HG02571 (cell line): ENCODE measurements at regions not wholly inside any gene's neighbourhood (a gene's known extent, or its start where the extent isn't known, plus 50 kb on each side); places are given as distances from the start of the nearest gene placed in this dataset.

Experiments used
- ATAC-seq: cut with Tn5 transposase; IDR thresholded peaks from one replicate; pipeline ENCODE4 v1.9.1; 2021; ENCODE audit warnings: mild to moderate bottlenecking, moderate library complexity; ENCODE audit not compliant: unreplicated experiment

DNA sequence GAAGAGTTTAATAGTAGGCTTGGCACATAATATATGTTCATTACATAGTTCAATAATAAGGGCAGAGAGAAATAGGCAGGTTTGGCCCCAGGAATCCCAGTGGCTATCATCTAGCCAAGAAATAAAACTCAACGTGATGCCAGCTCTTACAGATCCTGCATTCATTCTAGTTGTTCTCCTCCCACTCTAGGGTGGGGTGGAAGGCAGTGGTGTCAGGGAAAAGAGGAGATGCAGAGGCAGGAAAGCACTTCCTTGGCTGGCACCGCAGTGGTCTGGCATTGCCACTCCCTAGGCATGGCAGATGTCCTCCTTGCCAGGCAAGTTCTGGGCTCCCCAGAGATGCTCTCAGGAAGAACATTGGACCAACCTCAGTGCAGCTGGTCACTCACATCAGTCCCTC, 383.6 kb downstream of the GRIN2B start:
- ATAC-seq = no peak

- no peak for ATAC-seq
Observed at GRCh38 chr12:13597166-13597565, 384.2 kb downstream of the GRIN2B start.

DNA sequence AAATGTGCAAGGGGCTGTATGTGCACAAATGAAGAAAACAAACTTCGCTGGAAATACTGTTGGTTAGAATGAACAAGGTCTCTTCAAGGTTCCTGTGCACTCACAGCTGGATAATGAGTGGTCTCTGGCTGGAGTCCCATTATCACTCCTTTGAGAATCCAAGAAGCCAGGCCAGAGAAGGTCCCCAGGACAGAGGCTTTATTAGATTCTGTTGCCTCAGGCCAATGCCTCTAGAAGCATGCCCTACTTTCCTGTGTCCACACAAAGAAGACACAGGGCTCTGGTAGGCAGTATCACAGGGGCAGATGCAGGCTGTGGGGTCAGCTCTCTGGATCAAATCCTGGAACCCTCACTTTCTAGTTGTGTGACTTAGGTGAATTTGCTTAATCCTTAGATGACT, 384.7 kb downstream of the GRIN2B start:
- ATAC-seq = no peak

DNA sequence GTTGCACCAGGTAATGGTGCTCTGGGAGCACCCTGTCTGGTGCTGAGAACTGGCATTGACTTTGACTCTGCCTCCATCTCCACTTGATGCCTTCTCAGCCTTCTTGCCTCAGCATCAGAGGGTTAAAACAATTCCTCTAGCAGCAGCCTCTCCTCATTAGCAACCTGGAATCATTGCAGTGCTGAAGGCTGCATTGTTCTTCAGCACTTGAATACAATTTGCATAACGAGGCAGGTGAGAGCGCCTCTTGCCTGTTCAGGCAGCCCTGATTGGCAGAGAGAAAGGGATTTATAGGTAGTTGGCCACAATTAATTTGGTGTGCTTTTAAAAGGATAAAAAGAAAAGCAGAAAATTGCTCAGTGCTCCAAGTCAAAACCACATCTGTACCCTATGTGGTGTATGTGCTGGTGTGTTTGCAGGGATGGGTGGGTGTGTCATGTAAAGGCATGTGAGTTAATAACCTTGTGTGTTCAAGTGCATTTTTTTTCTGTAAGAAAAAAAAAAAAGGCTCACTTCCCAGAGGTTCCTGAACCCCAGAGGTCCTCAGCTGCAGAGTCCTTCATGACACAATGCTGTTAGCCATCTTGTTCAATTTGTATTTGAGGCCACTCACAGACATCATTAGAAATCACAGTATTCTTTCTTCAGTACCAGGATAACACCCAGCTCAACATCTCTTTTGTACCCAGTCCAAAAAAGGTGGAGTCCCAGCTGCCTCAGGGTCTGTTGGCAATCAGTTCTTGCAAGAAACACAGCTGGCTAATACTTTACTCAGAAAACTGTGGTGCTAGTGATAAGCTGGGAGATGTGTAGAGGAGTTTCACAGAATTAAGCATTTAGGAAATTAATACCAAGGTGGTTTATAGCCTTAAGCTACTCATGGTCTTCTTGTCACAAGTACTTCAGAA, 385.6 kb downstream of the GRIN2B start:
- no peak for ATAC-seq

DNA sequence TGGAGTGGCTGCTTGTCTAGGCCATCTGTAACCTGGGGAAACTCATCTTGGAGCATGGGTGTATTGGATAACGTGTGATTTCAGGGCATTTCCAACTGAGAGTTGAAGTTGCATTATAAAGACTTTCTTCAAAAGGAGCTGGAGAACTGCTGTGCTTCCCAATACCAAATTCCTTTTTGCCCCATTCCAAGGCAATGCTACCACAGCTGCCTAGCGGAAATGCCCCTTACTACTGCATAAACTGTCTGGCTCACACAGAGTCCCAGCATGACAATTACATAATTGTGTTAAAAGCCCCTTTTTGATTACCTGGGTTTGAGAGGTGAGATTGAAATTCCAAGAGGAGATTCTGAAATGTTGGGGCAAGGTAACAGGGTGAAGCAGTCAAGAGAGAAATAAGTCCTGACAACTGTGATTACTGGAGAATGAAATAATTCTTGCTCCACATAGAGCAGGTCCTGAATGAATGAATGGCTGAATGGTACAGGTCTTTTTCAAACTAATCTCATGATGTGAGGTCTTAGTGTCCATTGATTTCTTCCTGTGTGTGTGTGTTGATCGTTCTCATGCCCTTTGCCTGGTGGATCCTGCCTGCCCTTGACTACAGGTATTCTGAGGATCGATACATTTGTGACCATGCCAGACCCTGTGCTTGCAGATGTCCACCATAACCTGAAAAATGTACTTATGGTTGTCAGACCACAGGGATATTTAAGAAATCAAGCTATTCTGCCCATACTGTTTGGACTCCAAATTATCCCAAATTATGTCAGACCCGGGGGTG, 386.5 kb downstream of the GRIN2B start:
- ATAC-seq = no peak

DNA sequence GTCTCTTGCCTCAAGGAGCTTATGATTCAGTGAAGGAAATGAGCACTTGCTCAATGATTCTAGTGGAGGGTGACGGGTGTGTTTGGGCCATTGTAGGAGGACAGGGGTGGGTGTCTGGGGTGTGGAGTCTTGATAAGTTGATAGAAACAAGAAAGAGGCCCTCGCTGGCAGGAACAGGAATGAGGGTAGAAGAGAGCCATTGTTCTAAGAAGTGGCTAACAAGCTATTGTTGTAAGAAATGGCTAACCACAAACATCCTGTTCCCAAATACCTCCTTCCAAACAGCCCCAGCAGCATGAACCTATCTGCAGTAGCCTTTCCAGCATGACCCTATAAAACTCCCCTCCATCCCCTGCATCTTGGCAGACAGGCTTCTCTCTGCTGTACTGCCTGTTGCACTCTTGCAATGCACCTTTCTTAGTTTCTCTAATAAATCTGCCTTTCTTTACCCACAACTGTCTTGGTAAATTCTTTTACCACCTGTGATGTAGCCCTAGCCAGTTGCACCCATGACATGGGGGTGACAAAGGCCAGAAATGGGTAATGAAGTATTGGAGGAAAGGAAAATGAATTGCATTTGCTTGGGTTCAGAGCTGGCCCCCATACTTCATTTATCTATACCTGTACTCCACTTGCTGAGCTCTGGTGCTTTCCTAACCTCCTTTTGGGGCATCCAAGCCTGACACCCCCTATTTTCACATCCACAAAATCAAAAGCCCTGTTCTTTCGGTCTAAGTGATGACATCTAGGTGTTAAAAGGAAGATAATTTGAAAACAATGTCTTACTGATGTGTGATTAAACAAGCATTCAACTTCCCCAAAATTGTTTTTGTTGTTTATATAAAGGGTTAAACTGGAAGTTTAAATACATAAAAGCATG, 389.1 kb downstream of the GRIN2B start:
- ATAC-seq = no peak

- no peak for ATAC-seq
Observed at GRCh38 chr12:13591488-13591887, 389.9 kb downstream of the GRIN2B start.

- no peak for ATAC-seq
Observed at GRCh38 chr12:13591059-13591458, 390.3 kb downstream of the GRIN2B start.

- no peak for ATAC-seq
Observed at GRCh38 chr12:13588574-13588973, 392.0 kb downstream of the EMP1 start.

DNA sequence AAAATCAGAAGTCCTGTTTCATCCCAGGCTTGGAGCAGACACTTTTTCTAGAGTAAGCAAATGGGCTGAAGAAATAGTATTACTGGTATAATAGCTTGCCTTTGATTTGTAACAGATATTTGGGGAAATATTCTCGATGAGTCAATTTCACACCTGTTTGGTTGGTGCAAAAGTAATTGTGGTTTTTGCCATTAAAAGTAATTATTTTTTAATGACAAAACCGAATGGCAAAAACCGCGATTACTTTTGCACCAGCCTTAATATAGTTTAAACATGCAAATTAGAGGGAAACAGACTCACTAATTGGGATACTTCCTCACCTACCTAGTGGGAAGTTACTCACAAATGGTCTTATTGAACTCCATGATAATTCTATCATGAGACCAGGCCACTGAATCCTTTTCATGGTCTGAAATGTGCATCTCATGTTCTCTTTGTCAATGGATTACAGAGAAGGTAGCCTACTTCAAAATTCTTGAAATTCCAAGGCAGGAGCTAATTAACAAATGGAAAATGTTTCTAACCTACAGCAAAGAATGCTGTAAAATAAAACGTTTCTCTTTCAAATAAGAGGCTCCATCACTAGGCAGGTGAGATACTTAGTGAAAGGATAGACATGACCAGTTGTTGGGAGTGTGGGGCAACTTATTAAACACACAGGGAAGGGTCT, 391.3 kb downstream of the EMP1 start:
- ATAC-seq = no peak

- ATAC-seq = no peak
Observed at GRCh38 chr12:13586361-13586760, 389.8 kb downstream of the EMP1 start.

- no peak for ATAC-seq
Observed at GRCh38 chr12:13584541-13584940, 388.0 kb downstream of the EMP1 start.

- ATAC-seq = no peak
Observed at GRCh38 chr12:13583630-13584029, 387.1 kb downstream of the EMP1 start.

DNA sequence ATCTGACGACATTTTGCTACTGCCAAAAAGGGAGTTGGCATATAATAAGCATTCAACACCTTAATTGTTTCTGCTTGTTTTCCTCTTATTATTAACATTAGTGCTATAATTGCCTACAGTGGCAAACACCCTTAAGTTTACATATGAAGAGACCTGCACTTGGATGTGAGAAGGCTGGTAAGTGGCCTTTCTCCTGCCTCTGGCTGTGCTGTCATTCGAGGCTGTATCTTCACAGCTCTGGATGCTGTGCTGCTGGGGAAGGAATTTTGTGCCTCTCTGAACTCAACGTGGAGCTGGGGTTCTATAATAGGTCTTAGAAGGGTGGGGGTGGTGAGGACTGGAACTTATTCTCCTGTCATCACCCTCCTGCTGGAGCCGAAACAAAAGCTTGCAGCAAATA, 385.9 kb downstream of the EMP1 start:
- no peak for ATAC-seq

DNA sequence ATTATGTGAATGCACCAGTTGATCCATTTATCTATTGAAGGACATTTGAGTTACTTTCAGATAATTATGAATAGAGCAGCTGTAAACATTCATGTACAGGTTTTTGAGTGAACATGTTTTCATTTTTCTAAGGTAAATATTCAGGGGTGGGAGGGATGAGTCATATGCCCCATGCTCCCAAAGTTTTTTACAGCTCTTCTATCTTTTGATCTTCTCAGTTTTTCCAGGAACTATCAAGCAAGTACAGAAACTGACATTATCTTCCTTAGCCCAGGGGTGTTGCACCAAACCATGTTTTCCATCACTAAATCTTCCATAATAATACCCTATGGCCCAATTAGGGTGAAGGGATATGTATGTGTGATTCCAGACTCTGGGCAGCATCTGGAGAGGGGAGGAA, 384.5 kb downstream of the EMP1 start:
- no peak for ATAC-seq

GRCh38 chr12:13580206-13580605, 383.7 kb downstream of the EMP1 start:
- ATAC-seq = no peak

DNA sequence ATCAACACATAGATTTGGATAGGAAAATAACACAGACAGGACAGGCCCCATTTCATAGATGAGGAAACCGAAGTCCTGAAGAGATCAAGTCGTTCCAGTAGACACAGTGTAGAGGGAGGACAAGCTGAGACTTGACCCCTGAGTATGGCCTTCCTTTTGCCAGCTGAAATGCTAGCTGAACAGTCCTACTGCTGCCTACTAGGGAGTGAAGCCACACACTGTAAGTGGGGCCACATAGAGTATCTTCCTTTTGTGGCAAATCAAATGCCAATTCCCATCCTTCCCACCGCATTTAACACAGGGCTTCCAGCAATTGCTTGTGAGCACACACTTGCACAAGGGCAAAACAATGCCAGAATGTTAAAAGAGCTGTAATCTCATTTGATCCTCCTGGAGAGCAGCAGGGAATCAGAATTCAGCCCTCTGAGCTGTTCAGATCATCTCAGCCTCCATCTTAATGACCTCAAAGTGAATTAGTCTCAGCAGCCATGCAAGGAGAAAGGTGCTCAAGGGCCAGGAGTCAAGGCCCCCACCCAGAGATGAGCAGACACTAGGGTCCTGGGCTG, 380.5 kb downstream of the EMP1 start:
- ATAC-seq = no peak

DNA sequence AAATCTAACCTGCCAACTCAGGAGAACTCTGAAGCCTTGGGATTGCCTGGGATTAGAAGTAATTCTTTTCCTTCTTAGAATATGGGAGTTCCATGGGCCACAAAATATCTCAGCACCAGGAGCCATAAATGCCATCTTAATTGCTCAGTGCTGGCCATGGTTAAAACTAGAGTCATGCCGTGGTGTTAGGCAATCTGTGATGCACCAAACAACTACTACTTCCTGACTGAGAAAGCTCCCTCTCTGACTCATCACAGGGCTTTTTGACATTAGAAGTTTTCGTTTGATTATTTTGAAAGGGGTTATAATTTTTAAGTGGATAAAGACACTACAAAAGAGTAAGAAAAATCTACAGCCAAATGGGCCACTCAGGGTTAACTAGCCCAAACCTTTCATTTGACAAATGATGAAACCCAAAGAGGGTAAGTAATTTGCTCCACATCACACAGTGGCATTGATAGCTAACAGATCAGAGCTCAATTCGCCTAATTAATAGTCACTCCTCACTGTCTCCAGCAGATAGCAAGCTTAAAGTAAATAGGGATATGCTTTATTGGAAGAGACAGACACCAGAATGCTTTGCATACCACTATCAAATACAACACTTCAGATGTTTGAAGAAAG, 377.3 kb downstream of the EMP1 start:
- no peak for ATAC-seq

DNA sequence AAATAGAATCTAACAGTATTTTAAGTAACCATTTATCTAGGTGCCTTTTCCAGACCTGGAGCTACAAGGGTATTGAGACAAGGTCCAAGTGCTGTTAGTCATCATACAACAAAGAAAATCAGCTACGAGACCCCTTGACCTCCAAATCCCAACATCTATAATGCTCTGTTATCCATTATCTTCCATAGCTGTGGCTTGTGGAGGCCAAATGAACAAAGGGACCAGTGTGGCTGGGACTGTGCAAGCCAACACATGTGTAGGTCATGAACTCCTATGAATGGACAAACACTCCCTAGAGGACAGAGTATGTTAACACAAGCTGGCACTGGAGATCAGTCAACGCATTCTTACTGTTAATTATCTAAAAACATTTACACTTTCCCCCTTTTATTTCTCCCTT, 374.5 kb downstream of the EMP1 start:
- ATAC-seq = no peak
